Mucosa of descending colon (tissue), 3 donors: ENCODE measurements at regions not wholly inside any gene's neighbourhood (a gene's known extent, or its start where the extent isn't known, plus 50 kb on each side); places are given as distances from the start of the nearest gene placed in this dataset.
A peak's percentile ranks its signal among the peaks of the same experiment; 100 is the strongest.

Experiments used
- ATAC-seq: fragments of 200-7000 bp; cut with Tn5 transposase; one replicate; pipeline ENCODE4 v1.9.1; 2020; ENCODE audit warnings: mild to moderate bottlenecking, moderate library complexity
- DNase-seq, 3 donors: peaks; one replicate each; pipeline ENCODE4 v3.0.0-alpha.2; 2020
- H3K36me3 ChIP-seq: fragments of 200-600 bp; one replicate; pipeline ENCODE4 v1.8.0; 2021; ENCODE audit warnings: low read depth, mild to moderate bottlenecking
- H3K4me1 ChIP-seq: fragments of 200-600 bp; one replicate; pipeline ENCODE4 v1.8.0; 2021; ENCODE audit warnings: low read depth, mild to moderate bottlenecking
- H3K4me3 ChIP-seq: fragments of 200-600 bp; one replicate; pipeline ENCODE4 v1.8.0; 2021; ENCODE audit warnings: mild to moderate bottlenecking
- H3K9me3 ChIP-seq: fragments of 200-600 bp; one replicate; pipeline ENCODE4 v1.8.0; 2021; ENCODE audit warnings: mild to moderate bottlenecking
- intact Hi-C, 2 donors: fragments of 100-400 bp; cut with DNase I in 1 of 2; cut with micrococcal nuclease in 1 of 2; formaldehyde crosslinking; loops; one replicate each; pipeline versions ENCODE4 v1.11.0 to v1.11.1; 2022; cut with DNase I, micrococcal nuclease
- TF ChIP-seq, protein P1 (sequence below): fragments of 200-600 bp; IDR thresholded peaks from one replicate; pipeline ENCODE4 v1.8.0; 2022; ENCODE audit warnings: antibody characterized with exemption, mild to moderate bottlenecking
- donor health status: DM: no; HTN: no; CAD: no; lungs with moderate emphysema.
- donor health status: DM: no; HTN: no; CAD: no.
- donor health status: DM: no; HTN: yes; CAD: no.

DNA sequence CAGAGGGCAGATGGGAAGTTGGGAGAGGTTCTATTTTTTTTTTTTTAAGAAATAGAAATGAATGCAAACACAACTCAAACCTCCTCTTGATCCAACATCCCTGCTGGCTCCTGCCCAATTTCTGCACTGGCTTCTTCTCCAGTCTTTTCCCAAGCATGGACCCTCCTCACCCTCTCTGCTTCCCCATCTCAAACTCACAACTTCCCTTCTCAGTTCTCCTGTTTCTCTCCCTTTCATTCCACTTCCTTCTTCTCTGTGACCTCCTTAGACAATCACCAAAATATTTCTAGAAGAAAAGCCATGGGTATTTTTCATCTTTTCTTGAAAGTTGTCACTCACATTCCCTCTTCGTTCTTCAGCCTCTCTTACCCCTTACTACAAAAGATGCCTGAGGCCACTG lies 85.2 kb upstream of the VPREB1 start:
- DNase-seq (no peak), ATAC-seq (no peak)
- no peaks in the 10 kb centered on the region for H3K36me3 ChIP-seq
- no peaks in the 10 kb centered on the region for H3K9me3 ChIP-seq
- H3K4me3 ChIP-seq = no peak overlapping the region
- H3K4me1 ChIP-seq = no peaks in the 10 kb centered on the region
- intact Hi-C loops = no loop called here
- TF ChIP-seq, protein P1, sequence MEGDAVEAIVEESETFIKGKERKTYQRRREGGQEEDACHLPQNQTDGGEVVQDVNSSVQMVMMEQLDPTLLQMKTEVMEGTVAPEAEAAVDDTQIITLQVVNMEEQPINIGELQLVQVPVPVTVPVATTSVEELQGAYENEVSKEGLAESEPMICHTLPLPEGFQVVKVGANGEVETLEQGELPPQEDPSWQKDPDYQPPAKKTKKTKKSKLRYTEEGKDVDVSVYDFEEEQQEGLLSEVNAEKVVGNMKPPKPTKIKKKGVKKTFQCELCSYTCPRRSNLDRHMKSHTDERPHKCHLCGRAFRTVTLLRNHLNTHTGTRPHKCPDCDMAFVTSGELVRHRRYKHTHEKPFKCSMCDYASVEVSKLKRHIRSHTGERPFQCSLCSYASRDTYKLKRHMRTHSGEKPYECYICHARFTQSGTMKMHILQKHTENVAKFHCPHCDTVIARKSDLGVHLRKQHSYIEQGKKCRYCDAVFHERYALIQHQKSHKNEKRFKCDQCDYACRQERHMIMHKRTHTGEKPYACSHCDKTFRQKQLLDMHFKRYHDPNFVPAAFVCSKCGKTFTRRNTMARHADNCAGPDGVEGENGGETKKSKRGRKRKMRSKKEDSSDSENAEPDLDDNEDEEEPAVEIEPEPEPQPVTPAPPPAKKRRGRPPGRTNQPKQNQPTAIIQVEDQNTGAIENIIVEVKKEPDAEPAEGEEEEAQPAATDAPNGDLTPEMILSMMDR = no peak

DNA sequence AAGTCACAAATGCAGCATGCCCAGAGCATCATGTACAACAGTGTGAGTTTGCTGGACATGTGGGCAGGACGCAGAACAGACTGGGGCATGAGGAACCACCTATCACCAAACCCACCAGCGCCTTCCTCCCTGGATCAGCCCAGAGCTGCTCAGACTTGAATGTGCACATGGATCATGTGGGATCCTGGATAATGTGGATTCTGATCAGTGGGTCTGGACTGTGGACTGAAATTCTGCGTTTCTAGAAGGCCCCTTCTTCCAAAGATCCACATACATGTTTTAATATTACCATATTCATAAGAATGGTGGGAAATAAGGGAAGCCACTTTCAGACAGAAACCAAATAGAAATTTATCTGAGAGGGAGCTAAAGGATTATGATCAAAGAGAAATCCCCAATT lies 85.6 kb upstream of the VPREB1 start:
- no peak overlapping the region for H3K4me3 ChIP-seq
- no peaks in the 10 kb centered on the region for H3K4me1 ChIP-seq
- DNase-seq = no peak
- H3K36me3 ChIP-seq = no peaks in the 10 kb centered on the region
- intact Hi-C loops = no loop called here
- no peak for ATAC-seq
- TF ChIP-seq, protein P1 = no peak
- no peaks in the 10 kb centered on the region for H3K9me3 ChIP-seq

DNA sequence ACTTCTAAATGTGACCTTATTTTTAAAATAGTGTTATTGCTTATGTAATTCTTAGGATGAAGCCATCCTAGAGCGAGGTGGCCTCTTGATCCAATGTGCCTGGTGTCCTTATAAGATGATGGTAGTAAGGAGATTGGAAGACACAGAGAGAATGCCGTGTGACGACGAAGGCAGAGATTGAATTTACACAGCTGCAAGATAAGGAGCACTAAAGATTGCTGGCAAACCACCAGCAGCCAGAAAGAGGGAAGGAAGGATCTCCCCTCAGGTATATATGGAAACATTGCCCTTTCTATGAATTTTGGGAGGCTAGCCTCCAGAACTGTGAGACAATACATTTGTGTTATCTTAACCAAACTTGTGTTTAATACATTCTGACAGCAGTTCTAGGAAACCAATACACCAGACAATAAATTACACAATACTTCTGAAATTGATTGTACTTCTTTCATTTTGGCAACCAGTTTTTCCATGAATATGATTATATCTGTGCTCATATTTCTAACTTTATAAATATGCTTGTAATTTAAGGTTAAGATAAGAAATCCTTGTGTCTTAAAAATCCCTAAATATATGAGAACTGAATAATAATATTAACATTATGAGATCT lies 86.3 kb upstream of the VPREB1 start:
- TF ChIP-seq, protein P1 = no peak
- no peaks in the 10 kb centered on the region for H3K4me1 ChIP-seq
- no peaks in the 10 kb centered on the region for H3K9me3 ChIP-seq
- DNase-seq = no peak
- no peaks in the 10 kb centered on the region for H3K36me3 ChIP-seq
- intact Hi-C loops = no loop called here
- no peak overlapping the region for H3K4me3 ChIP-seq
- ATAC-seq = no peak

DNA sequence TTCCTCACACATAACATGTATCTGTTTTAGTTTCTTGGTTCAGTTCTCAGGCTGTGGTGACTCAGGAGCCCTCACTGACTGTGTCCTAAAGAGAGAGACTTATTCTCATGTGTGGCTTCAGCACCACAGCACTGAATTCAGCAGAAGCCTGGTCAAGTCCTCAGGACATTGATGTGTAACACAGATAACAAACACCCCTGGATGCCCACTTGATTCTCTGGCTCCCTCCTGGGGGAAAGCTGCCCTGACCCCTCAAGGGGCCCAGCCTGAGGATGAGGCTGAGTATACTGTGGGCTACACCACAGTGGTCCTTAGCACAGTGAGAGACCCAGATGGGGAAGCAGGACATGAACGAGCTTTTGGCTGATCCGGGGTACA lies 87.2 kb upstream of the VPREB1 start:
- intact Hi-C loops = no loop called here
- DNase-seq = no peak
- Histone ChIP-seq H3K36me3 (no peaks in the 10 kb centered on the region), H3K4me1 (no peaks in the 10 kb centered on the region), H3K9me3 (no peaks in the 10 kb centered on the region), H3K4me3 (no peak overlapping the region)
- TF ChIP-seq, protein P1 = no peak
- ATAC-seq = peak; percentile 39

DNA sequence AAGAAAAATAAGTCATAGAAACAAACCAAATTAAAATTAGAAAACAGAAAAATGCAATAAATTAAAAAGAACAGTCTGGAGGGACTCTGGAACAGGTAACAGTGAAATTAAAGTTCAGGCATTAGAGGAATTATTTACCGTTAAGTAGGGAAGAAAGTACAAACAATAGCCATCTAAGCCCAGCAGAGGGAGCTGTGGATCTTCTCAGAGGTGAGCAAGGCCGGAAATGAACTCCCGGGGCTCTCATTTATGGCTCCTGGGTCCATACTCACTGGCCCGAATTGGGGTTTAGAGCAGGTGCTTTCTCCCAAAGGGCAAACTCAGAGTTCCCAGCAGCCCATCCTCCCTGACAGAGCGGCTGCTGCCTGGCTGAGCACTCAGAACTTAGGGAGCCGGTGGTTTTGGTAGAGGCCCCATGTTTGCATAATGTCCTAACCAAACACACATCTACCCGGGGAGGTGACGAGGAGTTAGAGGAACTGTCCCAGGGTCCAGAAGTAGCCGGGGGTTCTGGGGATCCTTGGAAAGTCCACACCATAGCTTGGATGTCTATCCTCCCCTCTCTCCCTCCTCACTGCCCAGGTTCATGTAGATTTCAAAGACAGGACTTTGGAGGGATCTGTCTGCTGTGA lies 87.8 kb upstream of the VPREB1 start:
- TF ChIP-seq, protein P1 = peak; percentile 27
- Histone ChIP-seq H3K36me3 (no peaks in the 10 kb centered on the region), H3K4me3 (no peak overlapping the region), H3K4me1 (no peaks in the 10 kb centered on the region), H3K9me3 (no peaks in the 10 kb centered on the region)
- DNase-seq (peak in 2 of 3 donors; percentile 33 to 80), ATAC-seq (peak; percentile 95)
- intact Hi-C loops = no loop called here
